ENCODE measurements at regions not wholly inside any gene's neighbourhood (a gene's known extent, or its start where the extent isn't known, plus 50 kb on each side); places are given as distances from the start of the nearest gene placed in this dataset.
"Not testable (repeated sequence)": the region's sequence is repeated elsewhere in the genome, so short reads cannot be mapped to it uniquely, and the experiment has no call there.

DNA sequence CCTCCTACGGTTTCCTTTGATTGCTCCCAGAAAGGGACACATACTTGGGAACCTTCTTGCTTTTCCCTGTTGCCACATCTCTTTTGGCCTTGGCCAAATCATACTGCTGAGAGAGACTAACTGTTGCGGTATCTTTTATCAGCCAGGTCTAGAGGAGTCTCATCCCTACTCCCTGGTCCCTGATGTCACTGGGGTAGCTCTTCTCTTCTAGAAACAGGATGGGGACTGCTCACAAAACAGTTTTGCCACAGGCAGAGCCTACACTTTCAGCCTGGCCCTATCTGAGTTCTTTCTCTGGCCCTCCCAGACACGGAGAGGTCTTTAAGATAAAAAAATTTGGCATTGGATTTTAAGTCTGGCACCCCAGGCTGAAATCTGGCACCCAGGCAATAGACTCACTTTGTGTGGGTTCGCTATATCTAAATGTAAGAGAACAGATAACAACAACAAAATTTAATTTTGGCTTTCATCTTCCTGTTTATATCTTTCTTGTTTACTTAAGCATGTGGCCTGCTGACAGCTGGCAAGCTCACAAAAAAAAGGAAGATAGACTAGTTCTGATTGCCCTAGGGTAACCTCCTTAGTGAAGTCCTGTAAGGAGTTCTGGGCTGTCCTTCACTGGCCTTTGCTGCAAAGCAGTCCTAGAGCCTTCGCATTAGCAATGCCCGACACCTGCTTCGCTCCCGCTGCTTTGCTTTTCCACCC is 228.3 kb upstream of the NPVF start:
- no peak for DNase-seq

DNA sequence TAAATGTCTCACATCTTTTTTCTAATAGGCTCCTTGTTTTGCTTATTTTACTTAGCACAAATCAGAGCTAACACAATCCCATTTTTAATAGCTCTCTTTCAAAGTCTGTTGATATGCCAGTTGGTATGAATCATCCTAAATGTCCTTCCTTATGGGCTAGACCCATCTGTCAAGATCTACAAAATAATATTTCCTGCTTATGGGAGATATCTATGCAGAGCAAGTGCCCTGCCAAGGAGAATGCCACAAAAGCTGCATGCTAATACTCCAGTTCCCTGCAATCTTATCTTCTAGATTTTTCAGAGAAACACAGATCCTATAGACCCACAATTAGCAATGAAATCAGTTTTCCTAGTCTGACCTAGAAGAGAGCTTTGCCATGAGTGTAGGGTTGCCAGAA is 230.8 kb upstream of the NPVF start:
- no peak for DNase-seq

DNA sequence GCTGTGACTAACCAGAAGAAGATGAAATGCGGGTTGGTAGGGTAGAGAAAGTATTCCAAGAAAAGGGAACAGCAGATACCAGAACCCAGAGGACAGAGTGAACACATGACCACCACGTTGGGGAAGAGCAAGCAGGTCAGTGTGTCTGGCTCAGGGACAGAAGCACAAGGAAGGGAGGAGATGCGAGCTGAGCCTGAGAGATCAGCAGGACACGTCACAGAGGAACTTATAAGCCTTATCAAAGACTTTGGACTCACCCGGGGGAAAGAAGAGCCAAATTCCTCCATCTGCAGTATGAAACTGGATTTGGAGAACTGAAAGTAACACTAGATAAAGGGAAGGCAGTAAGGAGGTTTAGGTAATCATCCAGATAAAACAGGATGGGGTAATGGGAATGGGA is 232.1 kb upstream of the NPVF start:
- no peak for DNase-seq

DNA sequence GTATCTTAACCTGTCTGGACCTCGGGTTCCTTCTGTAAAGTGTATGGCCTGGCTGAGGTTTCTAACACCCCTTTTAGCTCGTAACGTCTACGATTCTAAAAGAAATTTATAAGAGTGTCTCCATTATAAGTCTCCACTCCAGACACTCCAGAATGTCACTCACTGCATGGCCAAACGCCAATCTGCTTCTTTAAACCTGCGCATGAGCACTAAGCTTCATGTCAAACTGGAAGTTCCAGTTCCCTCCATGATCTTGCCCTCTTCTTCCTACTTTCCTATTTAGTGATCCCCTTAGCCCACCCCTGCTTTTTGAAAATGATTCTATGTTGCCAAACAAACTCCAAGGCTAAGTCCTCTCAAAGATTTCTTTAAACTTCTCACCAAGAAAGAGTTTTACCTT is 241.4 kb upstream of the NPVF start:
- DNase-seq, result no peak

DNA sequence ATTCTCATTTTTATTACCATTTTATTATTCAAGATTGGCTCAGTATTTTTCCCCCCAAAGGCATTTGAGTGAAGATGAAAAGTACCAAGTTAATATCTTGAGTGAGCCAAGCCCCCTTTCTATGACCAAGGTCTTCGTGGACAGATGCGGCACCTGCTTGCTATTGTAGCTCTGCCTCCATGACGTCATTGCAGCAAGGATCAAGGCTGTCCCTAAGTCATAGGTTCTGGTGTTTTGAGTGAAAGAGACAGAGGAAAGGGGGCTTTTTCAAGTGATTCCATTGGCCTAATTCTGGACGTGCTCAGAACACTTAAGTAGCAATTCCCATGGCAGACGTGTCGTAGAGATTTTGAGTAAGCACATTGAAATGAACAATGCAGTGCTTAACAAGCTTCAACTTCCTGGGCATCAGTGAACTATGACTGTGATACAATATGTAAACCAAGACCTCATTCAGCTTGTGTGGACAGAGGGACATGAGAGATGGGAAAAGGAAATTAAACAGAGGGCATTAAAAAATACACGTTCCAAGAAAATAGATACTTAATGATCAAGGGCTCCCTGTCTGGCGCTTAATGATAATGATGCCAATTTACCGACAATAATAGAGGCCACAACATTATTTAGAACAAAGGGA is 248.7 kb upstream of the NPVF start:
- no peak for DNase-seq

DNA sequence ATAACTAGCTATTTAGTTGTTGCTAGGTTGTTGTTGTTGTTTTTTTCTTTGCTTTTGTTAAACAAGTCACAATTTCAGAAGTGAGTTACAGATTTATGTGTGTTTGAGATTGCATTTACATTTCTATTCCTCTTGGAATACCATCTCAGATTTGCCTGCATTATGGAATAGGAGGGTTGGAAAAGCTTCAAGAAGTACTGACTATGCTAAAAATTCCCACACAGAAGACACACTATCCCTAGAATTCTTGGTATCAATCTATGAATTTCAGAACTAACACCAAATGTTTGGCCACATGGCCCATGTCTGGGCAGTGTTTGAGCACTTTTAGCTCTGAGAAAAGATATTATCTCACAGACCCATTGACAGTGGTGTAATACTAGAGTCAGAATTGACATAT is 249.9 kb upstream of the NPVF start:
- DNase-seq, result not testable (repeated sequence)

DNA sequence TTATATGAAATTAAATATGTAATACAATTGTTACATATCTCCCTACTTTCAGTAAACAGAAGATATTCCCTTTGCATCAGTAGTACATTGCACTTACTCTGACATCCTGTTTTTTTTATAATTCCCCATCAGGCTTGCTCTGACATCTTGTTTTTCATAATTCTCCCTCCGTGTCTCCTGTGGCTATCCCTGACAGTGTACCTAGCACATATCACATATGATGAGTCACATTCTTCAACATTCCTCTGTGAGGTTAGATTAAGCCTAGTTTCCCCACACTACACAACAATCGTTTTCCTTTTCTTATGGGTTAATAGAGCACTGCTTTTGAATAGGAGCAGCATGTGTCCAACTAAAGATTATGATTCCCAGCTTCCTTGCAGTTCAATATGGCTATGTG is 250.6 kb upstream of the NPVF start:
- DNase-seq, result no peak

DNA sequence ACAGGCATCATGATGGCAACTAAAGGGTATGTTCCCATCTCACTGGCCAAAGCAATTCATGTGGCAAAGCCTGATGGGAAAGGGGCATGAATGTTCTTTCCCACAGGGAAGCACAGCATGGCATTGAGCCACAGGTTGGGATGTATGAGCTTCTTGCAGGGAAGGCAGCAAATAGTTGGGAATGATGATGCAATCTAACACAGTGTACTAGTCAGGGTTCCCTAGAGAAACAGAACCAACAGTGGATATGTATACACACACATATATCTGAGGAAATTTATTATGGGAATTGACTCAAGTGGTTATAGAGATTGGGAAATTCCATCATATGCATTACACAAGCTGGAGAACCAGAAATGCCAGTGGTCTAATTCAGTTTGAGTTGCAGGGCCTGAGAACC is 253.6 kb upstream of the NPVF start:
- no peak for DNase-seq

DNA sequence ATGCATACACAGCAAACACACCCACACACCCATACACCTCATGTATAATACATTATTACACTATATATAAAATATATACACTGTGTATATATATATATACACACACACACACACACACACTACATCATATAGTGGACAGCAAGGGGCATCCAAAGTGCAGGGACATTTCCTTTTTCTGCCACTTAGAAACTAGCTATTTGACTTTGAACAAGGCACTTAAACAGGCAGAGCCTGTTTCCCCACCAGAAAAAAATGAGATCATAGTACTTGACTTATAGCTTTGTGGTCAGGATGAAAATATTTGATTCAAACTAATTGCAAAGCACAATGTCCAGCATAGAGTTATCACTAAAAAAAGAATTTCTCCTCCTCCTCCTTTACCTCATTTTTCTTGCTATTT is 254.3 kb upstream of the NPVF start:
- no peak for DNase-seq

DNA sequence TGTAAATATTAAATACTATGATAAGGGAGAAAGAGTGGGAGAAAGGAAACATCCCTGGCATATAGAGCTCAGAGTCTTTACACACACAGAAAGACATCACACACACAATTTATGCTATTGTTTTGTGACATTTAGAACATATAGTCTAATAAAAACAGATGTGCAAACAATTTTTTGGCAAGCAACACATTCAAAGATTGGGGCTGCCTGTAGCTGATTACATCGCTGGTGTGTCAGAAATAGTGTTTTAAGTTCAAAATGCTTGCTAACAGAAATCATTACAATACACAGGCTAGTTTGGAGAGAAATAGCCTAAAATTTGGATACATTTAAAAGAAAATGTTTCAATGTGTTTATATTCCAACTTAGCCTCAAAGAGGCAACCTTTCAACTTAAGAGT is 256.7 kb upstream of the NPVF start:
- no peak for DNase-seq

DNA sequence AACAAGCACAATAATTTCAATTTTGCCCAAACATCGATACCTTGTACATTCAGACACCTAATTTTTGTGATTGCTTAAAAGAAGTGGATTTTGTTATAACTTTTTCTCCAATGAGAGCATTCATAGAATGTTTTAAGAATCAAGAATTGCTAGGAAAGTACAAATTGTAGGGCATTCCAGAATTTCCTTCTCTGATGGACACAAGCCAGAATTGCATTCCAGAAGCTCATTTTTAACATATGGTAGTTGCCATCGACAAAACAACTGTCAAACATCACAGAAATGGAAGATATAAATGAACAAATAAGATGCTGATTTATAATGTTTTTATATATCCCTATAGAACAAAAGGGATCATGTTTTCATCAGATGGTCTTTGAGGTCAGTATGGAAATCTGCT is 258.4 kb upstream of the NPVF start:
- DNase-seq, result no peak

DNA sequence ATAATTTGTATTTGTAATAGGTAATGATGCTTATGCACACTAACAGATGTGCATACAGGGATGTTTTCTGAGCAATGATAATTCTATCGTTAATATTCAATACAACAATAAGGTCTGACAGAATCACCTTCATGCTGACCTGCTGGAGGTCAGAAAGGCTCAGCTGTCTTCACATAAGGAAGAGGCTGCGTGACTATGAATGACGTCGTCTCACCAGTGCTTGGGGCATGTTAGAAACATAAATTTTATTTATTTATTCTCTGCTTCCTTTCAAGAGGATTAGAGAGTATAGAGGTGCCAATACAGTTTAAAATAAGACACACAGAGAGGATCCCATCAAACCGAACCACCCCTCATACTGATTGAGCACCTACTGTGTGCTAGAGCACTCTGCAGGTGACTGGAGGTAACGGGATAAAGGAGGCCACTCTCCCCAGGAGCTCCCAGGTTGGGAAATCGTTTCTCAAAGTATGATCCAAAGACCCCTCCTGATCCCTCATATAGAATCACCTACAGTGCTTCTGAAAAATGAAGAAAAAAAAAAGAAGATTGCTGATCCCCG is 265.6 kb upstream of the NPVF start:
- DNase-seq, result no peak

DNA sequence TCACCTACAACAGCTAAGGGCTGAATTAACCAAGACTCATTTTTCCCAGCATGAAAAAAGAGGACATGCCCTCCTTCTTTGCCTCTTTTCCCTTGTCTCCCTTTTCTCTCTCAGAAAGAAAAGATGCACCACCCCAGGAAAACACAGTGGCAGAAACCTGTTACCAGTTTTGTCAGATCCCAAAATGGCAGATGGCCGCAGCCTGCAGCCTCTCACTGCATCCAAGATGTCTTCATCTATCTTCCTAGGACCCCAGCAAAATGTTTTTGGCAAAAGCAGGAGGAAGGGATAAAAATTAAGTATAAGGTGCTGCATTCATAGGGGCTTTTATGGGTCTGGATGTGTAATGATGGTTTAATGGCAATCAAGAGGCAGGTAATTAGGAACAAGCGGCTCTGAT is 266.6 kb upstream of the NPVF start:
- DNase-seq, result no peak

DNA sequence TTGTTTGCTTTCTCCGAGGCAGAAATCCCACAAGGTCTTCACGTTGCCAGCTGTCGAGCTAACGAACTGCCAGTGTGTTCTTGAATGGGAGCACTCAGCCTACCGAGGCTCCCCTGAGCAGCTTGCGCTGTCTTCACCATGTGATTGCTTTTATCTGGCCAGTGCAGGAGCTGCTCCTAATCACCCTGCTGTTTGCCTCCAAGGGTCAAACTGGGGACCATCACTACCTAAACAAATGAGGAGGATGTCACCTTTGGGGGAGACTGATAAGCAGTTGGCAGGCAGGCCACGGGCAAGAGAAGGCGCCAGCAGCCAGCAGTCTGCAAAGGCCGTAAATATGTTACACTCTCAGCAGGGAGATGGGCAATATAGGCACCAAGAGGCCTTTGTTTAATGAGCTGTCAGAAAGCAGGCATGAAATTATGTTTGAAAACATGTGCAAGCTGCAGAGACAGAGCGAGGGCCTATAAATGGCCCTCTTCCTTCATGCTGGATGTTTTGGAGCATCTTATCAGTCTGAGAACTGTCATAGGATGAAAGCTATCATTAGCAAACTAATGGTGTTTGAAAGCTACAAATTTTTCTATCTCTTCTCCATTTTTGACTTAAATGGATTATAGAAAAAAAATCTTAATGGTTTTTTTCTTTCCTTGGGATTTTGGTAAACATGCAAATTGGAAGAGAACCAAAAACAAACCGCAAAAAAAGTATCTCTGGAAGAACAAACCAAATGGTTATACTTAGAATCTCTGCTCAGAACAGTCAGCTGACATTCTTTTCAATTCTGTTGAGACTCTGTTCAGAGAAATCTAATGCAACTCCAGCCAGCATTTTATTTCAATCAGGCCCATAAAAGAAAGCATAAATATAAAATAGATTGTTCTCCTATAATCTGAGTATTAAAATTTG is 267.3 kb upstream of the NPVF start:
- DNase-seq, result no peak

DNA sequence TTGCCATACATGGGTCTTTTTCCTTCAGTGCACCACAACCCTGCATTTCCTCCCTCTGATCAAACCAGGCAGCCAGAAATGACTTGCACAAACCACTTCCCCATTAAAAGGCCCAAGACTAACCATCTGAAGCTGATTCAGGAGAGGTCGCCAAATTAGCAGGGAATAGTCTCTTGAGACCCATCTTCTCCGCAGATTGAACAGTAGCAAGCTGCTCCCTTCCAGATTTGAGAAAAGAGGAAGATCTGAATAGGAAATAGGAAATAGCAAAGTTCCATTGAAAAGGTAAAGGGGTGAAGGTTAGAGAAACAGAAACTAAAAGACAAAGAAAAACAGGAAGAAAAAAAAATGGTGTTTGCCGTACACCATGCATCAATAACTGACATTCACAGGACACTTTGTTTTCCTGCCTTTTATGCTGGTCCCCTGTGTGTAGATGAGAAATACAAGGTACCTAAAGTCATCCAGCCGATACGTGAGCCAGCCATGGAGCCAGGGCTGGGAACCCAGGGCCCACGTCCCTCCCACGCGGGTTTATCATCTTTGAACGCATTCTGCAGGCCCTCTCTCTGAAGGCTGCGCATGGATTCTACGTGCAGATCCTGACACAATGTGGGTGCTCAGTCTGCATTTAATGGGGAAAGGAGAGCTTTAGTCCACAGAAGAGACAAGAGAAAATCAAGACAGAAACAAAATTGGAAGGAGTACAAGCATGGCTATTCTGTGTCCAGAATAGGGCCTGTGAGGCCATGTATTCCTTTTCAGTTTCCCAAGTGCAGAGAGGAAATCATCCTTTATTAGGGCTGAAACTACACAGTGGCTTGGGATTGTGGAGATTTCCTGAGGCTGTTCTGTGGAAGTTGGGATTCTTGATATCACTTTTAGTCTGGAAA is 268.4 kb upstream of the NPVF start:
- no peak for DNase-seq

DNA sequence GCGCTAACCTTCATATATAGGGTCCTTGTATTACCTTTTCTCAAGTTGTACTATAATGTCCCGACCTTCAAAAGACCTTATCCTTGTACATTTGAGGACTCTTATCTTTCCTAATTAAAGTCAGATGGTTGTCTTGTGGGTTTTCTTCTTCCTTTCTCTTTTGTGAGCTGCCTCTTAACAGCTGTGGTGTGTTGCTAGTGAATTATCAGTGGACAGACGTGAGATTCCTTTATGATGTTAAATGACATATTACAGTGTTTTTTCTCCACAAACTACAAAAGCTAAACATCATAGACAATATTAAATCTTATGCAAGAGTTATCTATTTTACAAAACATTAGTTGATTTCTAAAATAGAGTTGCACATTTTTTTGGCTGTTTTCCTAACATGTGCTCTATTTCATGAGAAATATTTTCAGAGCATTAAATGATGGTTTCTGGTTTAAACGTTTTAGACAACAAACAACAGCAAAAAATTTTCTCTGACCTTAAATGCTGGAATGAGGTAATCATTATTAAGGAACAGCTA is 272.2 kb upstream of the NPVF start:
- no peak for DNase-seq

DNA sequence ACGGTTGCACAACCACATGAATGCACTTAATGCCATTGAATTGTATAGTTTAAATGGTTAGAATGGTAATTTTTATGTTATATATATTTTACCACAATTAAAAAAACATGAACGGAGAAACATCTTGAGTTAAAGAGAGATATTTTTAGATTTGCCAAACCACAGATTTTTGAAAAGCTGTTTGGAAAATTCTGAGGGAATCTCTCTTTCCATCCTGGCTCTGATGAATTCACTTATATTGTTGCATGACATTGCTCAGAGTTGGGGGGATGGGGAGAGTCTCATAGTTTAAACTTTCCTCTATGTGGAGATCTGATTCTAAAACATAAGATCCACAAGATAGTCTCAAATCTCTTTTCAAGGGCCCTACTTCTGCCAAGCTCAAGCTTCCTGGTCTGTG is 275.0 kb upstream of the NPVF start:
- DNase-seq, result no peak

DNA sequence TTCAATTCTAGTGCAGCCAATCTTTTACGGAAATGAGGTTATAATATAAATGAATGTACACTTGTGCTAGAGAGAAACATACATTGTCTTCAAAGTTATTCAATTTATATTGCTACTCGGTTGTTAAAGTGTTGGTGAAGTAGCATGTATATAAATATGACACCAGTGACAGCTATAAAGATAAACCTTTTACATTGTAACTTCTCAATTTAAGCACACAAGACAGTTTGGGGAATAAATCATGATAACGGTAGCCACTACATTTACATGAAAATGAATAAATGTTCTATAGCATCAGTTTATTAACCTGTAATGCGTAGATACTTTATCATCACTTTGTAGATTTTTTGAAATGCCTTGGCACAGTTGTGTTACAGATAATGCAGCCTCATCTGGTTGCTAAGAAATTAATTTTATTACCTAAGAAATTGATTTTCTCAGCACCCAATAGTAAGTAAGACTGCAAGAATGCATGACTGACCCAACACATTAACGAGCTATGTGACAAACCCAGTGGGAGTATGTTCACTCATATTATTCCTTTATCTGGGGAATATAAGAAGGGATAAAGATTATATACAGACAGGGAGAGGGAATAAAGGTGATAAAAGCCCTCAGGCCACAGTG is 283.9 kb upstream of the NPVF start:
- no peak for DNase-seq

DNA sequence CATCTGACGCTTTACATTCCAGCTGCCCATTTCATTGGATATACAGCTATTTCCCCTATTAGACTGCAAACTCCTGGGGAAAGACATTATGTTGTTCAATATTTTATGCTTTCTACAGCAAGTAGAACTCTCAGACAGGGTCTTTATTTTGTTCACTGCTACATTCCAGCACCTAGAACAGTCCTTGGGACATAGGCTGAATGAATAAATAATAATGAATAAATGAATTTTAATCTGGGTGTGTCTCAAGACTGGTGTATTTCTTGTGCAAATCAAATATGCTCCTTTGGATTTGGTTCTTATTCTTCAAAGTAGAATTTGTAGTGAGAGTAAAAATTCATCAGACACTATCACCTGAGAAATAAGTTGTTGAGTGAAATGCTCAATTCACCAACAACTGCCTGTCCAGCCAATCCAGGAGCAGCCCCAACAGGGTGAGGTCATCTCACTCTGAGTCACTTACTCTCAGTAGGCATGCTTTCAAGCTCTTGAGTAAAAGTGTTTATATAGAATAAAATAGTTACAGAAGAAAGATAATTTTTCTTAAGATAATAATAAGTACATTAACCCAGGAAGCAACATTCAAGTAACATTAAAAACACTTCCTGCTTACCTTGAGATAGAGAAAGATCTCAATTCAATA is 287.5 kb upstream of the NPVF start:
- DNase-seq, result no peak

DNA sequence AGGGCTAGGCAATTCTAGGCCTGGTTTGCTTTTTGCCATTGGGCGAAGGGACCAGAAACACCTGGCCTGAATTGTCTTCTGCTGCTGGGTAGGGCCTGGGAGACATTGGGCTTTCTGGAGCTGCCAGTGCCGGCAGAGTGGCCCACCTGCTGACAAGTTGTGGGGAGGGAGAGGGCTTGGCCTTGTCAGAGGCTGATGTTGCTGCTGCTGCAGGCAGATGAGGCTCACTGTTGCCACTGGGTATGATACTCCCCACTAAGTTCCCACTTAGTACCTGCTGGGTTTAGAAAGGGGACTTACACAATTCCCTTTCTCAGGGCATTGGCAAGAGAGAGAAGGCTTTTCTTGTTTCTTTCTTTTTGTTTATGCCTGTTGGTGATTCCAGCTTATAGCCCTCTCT is 289.6 kb upstream of the NPVF start:
- no peak for DNase-seq

DNA sequence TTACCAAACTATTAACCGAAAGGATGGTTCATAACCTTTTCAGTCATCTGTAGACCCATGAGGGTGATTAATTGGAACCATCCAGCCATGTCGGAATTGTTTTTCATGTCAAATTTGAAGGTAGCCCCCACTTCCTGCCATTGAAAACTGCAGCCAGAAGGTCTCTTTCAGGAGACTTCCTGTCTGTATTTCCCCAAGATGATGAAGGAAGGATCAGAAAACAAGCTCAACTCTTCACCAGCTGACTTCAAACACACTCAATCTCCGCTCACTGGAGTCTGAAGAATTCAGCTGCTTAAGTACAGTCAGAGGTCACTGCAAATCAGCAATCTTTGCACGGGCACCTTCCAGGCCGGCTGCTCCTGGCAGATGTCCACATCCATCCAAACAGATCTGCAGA is 291.7 kb upstream of the NPVF start:
- no peak for DNase-seq

All from amniotic stem cell (primary cell).